ENCODE measurements at regions not wholly inside any gene's neighbourhood (a gene's known extent, or its start where the extent isn't known, plus 50 kb on each side); places are given as distances from the start of the nearest gene placed in this dataset.

- ChIA-PET CTCF (no interaction called here), POLR2A (no interaction called here)
These were observed 297.4 kb upstream of the MGAT5 start for GRCh38 chr2:133956434-133956935.

GRCh38 chr2:133957724-133958480 lies 296.0 kb upstream of the MGAT5 start:
- POLR2A ChIA-PET, result no interaction called here
- CTCF ChIA-PET, result no interaction called here

DNA sequence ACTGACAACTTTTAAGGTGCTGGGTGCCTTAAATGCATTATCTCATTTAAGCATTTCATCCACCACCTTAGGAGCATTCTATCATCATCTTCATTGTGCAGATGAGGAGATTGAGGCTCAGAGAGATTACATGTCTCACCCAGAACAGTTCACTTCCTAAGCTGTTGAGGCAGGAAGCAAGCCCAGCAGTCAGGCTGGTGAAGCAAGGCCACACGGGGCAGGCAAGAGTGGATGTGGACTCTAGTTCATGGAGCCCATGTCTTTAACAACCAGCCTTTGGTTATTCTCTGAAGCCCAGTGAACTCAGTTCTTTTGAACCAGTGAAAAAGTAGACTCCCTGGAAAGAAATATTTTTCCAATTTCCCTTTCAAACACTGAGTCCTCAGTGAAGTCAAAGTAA lies 294.8 kb upstream of the MGAT5 start:
- ChIA-PET POLR2A (no interaction called here), CTCF (no interaction called here)

GRCh38 chr2:133966720-133967304 lies 287.1 kb upstream of the MGAT5 start:
- ChIA-PET CTCF (no interaction called here), POLR2A (no interaction called here)

DNA sequence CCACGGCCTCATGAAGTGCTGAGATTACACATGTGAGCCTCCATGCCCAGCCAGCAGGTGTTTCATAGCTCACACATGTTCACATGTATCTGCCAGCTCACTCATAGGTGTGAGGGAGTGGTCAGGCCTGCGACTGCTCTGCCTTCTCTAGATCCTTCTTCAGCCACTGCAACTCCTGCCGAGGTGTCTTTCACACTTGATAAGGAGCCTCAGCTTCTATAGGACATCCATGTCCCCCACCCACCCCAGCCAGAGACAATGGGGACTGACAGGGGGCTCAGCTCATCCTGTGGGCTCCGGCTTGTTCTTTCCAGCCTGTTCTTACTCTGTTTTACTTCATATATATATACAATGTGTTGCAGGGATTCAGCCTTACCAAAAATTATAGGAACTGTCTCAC lies 286.5 kb upstream of the MGAT5 start:
- ChIA-PET POLR2A (no interaction called here), CTCF (no interaction called here)

- CTCF ChIA-PET, result no interaction called here
- POLR2A ChIA-PET, result no interaction called here
These were observed 285.4 kb upstream of the MGAT5 start for GRCh38 chr2:133968446-133968845.

GRCh38 chr2:133970641-133971040 lies 283.2 kb upstream of the MGAT5 start:
- POLR2A ChIA-PET, result no interaction called here

GRCh38 chr2:133972297-133972696 lies 281.6 kb upstream of the MGAT5 start:
- ChIA-PET CTCF (no interaction called here), POLR2A (no interaction called here)

More at GRCh38 chr2:133970641-133971040, 283.2 kb upstream of the MGAT5 start:
- CTCF ChIA-PET, result no interaction called here

- POLR2A ChIA-PET, result no interaction called here
- CTCF ChIA-PET, result no interaction called here
These were observed 281.1 kb upstream of the MGAT5 start for GRCh38 chr2:133972786-133973185.

DNA sequence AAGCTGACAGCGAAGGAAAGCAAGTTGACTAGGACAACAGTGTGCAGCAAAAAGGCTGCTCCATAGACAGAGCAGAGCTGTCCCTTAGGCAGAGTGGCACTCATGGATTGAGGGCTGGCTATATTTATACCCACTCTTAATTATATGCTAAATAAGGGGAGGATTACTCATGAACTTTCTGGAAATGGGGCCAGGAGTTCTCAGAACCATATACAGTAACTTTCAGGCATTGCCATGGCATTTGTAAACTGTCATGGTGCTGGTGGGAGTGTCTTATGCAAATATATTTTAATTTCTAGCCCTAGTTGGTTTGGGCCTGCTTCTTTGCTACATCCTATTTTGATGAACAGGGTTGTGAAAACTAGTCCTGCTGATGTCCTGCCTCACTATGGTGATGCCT lies 279.5 kb upstream of the MGAT5 start:
- POLR2A ChIA-PET, result no interaction called here
- CTCF ChIA-PET, result no interaction called here

- POLR2A ChIA-PET, result no interaction called here
These were observed 278.7 kb upstream of the MGAT5 start for GRCh38 chr2:133975135-133975534.

GRCh38 chr2:133975676-133976428 lies 278.0 kb upstream of the MGAT5 start:
- ChIA-PET CTCF (no interaction called here), POLR2A (no interaction called here)

More at GRCh38 chr2:133975135-133975534, 278.7 kb upstream of the MGAT5 start:
- CTCF ChIA-PET, result no interaction called here

DNA sequence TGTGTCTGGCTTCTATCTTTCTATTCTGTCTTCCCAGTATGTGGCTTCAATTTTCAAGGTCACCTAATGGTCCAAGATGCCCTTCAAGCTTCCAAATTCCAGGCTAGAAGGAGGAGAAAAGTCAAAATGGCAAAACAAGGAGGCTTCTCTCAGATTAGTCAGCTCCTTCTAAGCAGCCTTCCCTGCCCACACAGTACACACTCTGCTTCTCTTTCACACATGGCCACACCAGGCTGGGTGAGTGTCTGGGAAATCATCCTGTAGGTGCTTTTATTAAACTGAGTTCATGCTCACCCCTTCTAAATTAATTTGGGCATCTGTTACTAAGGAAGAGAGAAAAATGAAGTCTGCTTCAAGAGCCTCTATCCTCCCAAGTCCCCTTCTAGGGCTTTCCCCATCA lies 277.2 kb upstream of the MGAT5 start:
- CTCF ChIA-PET, result no interaction called here
- POLR2A ChIA-PET, result no interaction called here

DNA sequence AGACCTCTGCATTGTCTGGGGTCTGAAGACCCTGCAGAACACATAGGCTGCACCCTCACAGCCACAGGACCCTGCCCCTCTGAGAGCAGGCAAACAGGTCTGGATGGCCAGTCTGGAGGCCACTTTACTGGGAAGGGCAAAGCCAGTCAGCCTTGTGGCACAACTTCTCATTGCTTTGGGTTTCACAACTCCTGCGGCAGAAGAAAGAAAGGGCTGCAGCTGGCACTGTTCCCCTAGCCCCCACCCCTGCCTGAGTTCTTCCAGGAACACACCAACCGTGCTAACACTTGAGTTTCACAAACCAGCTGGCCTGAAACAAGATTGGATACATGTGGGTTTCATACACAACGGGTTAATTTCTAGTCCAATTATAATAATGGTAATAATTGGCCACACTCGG lies 276.5 kb upstream of the MGAT5 start:
- CTCF ChIA-PET, result no interaction called here
- POLR2A ChIA-PET, result no interaction called here

DNA sequence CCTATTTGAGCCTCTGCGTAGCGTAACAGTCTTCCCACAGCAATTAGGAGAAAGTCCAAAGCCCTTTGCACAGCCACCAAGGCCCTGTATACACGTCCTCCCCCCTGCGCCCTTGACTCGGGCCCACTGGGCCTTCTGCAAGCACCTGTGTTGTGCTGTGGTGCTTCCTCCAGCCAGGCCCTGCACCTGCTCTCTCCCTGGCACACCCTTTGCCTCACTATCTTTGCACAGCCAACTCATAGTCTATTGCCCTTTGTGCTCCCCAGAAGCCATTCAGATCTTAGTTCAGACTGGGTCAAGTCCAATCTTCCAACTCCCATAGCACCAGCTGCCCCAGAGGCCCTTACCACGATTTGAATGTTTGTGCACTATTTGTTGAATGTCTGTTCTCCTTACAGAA lies 271.6 kb upstream of the MGAT5 start:
- ChIA-PET POLR2A (no interaction called here), CTCF (no interaction called here)

DNA sequence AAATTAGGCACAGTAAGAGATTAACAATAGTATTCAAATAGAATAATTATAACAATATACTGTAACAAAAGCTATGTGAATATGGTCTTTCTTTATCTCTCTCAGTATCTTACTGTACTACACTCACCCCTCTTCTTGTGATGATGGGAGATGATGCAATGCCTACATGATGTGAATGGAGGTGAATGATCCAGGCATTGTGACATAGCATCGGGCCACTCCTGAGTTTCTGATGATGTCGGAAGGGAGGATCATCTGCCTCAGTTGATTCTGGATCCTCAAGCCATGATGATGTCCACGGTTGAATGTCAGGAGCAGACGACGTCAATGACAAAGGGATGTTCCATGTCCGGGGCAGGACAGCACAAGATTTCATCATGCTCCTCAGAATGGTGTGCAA lies 268.3 kb upstream of the MGAT5 start:
- POLR2A ChIA-PET, result no interaction called here
- CTCF ChIA-PET, result no interaction called here

GRCh38 chr2:133986081-133986837 lies 267.6 kb upstream of the MGAT5 start:
- CTCF ChIA-PET, result no interaction called here
- POLR2A ChIA-PET, result no interaction called here

- CTCF ChIA-PET, result no interaction called here
These were observed 266.7 kb upstream of the MGAT5 start for GRCh38 chr2:133986881-133987795.

GRCh38 chr2:133988316-133988891 lies 265.5 kb upstream of the MGAT5 start:
- ChIA-PET POLR2A (no interaction called here), CTCF (no interaction called here)

More at GRCh38 chr2:133986881-133987795, 266.7 kb upstream of the MGAT5 start:
- POLR2A ChIA-PET, result no interaction called here

Measured in activated CD8-positive, alpha-beta memory T cell treated with anti-CD3 and anti-CD28 coated beads for 36 hours (primary cell).